ENCODE measurements at regions not wholly inside any gene's neighbourhood (a gene's known extent, or its start where the extent isn't known, plus 50 kb on each side); places are given as distances from the start of the nearest gene placed in this dataset.
A peak's percentile ranks its signal among the peaks of the same experiment; 100 is the strongest.

GRCh38 chr3:174441588-174442301, 417.4 kb upstream of the NAALADL2 start:
- peak overlapping the region; percentile 96 for H3K27ac ChIP-seq (ENCODE audit: low read depth, low read length)
- peaks cover 0 to 18% (median 12%) of the 10 kb centered on the region in 3 donors for H3K4me1 ChIP-seq (ENCODE audit: control insufficient read depth in 3 of 3, insufficient read depth in 3 of 3, low read length in 3 of 3)
- no peaks in the 10 kb centered on the region for H3K27me3 ChIP-seq (ENCODE audit: control insufficient read depth in 3 of 3, insufficient read depth in 3 of 3, low read length in 3 of 3)
- H3K4me3 ChIP-seq (ENCODE audit: low read length in 3 of 3) = peak overlapping the region; percentile 81 to 91 (median 85)
- H3K9ac ChIP-seq (ENCODE audit: low read depth in 1 of 3, low read length in 3 of 3) = peak overlapping the region; percentile 87 to 93 (median 88)
- H3K9me3 ChIP-seq (ENCODE audit: control insufficient read depth in 3 of 3, low read length in 3 of 3) = no peaks in the 10 kb centered on the region
- H3K36me3 ChIP-seq (ENCODE audit: control insufficient read depth in 3 of 3, insufficient read depth in 3 of 3, low read length in 3 of 3) = no peaks in the 10 kb centered on the region

DNA sequence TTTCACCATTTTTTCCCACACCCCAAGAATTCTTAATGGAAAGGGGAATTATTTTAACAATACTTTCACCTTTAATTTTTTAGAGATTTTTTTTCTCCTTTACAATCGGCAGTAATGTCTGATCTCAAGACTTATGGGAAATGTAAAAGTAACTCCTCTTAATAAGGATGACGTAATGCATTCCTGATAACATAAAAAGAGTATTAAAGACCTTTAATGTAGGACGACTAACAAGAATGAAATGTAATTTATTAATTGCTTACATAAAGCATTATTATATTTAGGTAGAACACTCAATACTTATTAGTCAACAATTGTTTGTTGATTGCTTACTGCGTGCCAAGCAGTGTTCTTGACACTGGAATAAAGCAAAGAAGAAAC, 416.8 kb upstream of the NAALADL2 start:
- peak overlapping the region; percentile 81 to 91 (median 85) for H3K4me3 ChIP-seq (ENCODE audit: low read length in 3 of 3)

GRCh38 chr3:174444391-174444790, 414.7 kb upstream of the NAALADL2 start:
- peak overlapping the region in 2 of 3 donors; percentile 4 to 16 for H3K9ac ChIP-seq (ENCODE audit: low read depth in 1 of 3, low read length in 3 of 3)
- H3K27ac ChIP-seq (ENCODE audit: low read depth, low read length) = no peak overlapping the region
- no peaks in the 10 kb centered on the region for H3K36me3 ChIP-seq (ENCODE audit: control insufficient read depth in 3 of 3, insufficient read depth in 3 of 3, low read length in 3 of 3)
- peaks cover 0 to 5% (median 0%) of the 10 kb centered on the region in 3 donors for H3K9me3 ChIP-seq (ENCODE audit: control insufficient read depth in 3 of 3, low read length in 3 of 3)
- peaks cover 0 to 18% (median 10%) of the 10 kb centered on the region in 3 donors for H3K4me1 ChIP-seq (ENCODE audit: control insufficient read depth in 3 of 3, insufficient read depth in 3 of 3, low read length in 3 of 3)
- H3K4me3 ChIP-seq (ENCODE audit: low read length in 3 of 3) = peak overlapping the region in 2 of 3 donors; percentile 37 to 44
- no peaks in the 10 kb centered on the region for H3K27me3 ChIP-seq (ENCODE audit: control insufficient read depth in 3 of 3, insufficient read depth in 3 of 3, low read length in 3 of 3)

More for the DNA sequence above, 416.8 kb upstream of the NAALADL2 start:
- H3K9me3 ChIP-seq (ENCODE audit: control insufficient read depth in 3 of 3, low read length in 3 of 3) = no peaks in the 10 kb centered on the region
- H3K36me3 ChIP-seq (ENCODE audit: control insufficient read depth in 3 of 3, insufficient read depth in 3 of 3, low read length in 3 of 3) = no peaks in the 10 kb centered on the region
- H3K9ac ChIP-seq (ENCODE audit: low read depth in 1 of 3, low read length in 3 of 3) = peak overlapping the region; percentile 87 to 93 (median 88)
- no peaks in the 10 kb centered on the region for H3K27me3 ChIP-seq (ENCODE audit: control insufficient read depth in 3 of 3, insufficient read depth in 3 of 3, low read length in 3 of 3)
- H3K27ac ChIP-seq (ENCODE audit: low read depth, low read length) = peak overlapping the region; percentile 96
- H3K4me1 ChIP-seq (ENCODE audit: control insufficient read depth in 3 of 3, insufficient read depth in 3 of 3, low read length in 3 of 3) = peaks cover 0 to 18% (median 12%) of the 10 kb centered on the region in 3 donors

DNA sequence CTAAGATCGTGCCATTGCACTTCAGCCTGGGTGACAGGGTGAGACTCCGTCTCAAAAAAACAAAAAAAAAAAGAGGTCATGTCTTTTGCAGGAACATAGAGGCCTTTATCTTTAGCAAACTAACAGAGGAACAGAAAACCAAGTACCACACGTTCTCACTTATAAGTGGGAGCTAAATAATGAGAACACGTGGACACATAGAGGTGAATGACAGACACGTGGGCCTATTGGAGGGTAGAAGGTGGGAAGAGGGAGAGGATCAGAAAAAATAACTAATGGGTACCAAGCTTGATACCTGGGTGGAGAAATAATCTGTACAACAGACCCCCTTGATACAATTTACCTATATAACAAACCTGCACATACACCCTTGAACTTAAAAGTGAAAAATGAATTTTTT, 401.4 kb upstream of the NAALADL2 start:
- no peaks in the 10 kb centered on the region for H3K4me1 ChIP-seq (ENCODE audit: control insufficient read depth in 3 of 3, insufficient read depth in 3 of 3, low read length in 3 of 3)
- no peak overlapping the region for H3K9ac ChIP-seq (ENCODE audit: low read depth in 1 of 3, low read length in 3 of 3)
- H3K27ac ChIP-seq (ENCODE audit: low read depth, low read length) = no peak overlapping the region
- H3K36me3 ChIP-seq (ENCODE audit: control insufficient read depth in 3 of 3, insufficient read depth in 3 of 3, low read length in 3 of 3) = no peaks in the 10 kb centered on the region
- no peaks in the 10 kb centered on the region for H3K27me3 ChIP-seq (ENCODE audit: control insufficient read depth in 3 of 3, insufficient read depth in 3 of 3, low read length in 3 of 3)
- H3K9me3 ChIP-seq (ENCODE audit: control insufficient read depth in 3 of 3, low read length in 3 of 3) = no peaks in the 10 kb centered on the region
- no peak overlapping the region for H3K4me3 ChIP-seq (ENCODE audit: low read length in 3 of 3)

DNA sequence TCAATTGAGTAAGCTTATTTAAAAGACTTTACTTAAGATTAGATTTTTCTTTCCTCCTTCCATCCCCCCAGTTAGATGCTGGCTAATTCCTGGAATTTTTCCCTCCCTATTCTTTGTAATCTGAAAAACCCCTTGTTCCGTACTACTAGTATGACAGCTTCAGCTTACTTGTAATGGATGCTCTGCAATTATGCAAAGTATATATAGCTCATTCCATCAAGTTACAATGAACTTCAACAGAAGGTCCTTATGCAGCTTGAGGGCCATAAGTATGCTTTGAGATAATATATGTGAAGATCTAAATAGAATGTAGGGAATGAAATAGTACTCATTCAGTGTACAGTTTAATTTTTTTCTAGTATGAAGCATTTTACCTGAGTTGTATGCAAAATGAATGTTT, 398.3 kb upstream of the NAALADL2 start:
- Histone ChIP-seq H3K36me3 (ENCODE audit: control insufficient read depth in 3 of 3, insufficient read depth in 3 of 3, low read length in 3 of 3) (no peaks in the 10 kb centered on the region), H3K9me3 (ENCODE audit: control insufficient read depth in 3 of 3, low read length in 3 of 3) (no peaks in the 10 kb centered on the region), H3K9ac (ENCODE audit: low read depth in 1 of 3, low read length in 3 of 3) (no peak overlapping the region), H3K27ac (ENCODE audit: low read depth, low read length) (no peak overlapping the region), H3K27me3 (ENCODE audit: control insufficient read depth in 3 of 3, insufficient read depth in 3 of 3, low read length in 3 of 3) (no peaks in the 10 kb centered on the region), H3K4me1 (ENCODE audit: control insufficient read depth in 3 of 3, insufficient read depth in 3 of 3, low read length in 3 of 3) (no peaks in the 10 kb centered on the region), H3K4me3 (ENCODE audit: low read length in 3 of 3) (no peak overlapping the region)

- Histone ChIP-seq H3K27ac (ENCODE audit: low read depth, low read length) (no peak overlapping the region), H3K9ac (ENCODE audit: low read depth in 1 of 3, low read length in 3 of 3) (no peak overlapping the region), H3K4me3 (ENCODE audit: low read length in 3 of 3) (no peak overlapping the region), H3K9me3 (ENCODE audit: control insufficient read depth in 3 of 3, low read length in 3 of 3) (no peaks in the 10 kb centered on the region), H3K36me3 (ENCODE audit: control insufficient read depth in 3 of 3, insufficient read depth in 3 of 3, low read length in 3 of 3) (no peaks in the 10 kb centered on the region), H3K27me3 (ENCODE audit: control insufficient read depth in 3 of 3, insufficient read depth in 3 of 3, low read length in 3 of 3) (no peaks in the 10 kb centered on the region), H3K4me1 (ENCODE audit: control insufficient read depth in 3 of 3, insufficient read depth in 3 of 3, low read length in 3 of 3) (no peaks in the 10 kb centered on the region)
Measured at GRCh38 chr3:174462916-174463315, 396.2 kb upstream of the NAALADL2 start.

DNA sequence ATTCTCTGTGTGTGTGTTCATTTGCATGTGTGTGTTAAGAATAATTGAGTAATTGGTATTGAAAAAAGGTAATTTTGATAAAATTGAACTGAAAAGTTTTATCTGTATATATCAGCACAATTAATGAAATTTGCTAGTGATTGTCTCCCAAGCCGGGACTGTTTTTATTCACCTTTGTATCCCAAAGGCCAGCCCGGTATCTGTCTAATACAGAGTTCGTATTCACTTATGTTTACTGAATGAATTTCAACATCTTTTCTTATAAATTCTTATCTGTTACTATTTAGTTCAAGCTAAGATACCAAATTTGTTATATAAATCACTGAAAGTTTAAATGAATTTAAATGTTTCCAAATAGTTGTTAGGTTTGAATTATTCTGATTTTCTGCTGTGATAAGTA, 394.0 kb upstream of the NAALADL2 start:
- H3K4me3 ChIP-seq (ENCODE audit: low read length in 3 of 3) = no peak overlapping the region
- no peaks in the 10 kb centered on the region for H3K27me3 ChIP-seq (ENCODE audit: control insufficient read depth in 3 of 3, insufficient read depth in 3 of 3, low read length in 3 of 3)
- no peaks in the 10 kb centered on the region for H3K9me3 ChIP-seq (ENCODE audit: control insufficient read depth in 3 of 3, low read length in 3 of 3)
- H3K4me1 ChIP-seq (ENCODE audit: control insufficient read depth in 3 of 3, insufficient read depth in 3 of 3, low read length in 3 of 3) = no peaks in the 10 kb centered on the region
- H3K36me3 ChIP-seq (ENCODE audit: control insufficient read depth in 3 of 3, insufficient read depth in 3 of 3, low read length in 3 of 3) = no peaks in the 10 kb centered on the region
- H3K27ac ChIP-seq (ENCODE audit: low read depth, low read length) = no peak overlapping the region
- no peak overlapping the region for H3K9ac ChIP-seq (ENCODE audit: low read depth in 1 of 3, low read length in 3 of 3)

GRCh38 chr3:174466471-174467054, 392.6 kb upstream of the NAALADL2 start:
- Histone ChIP-seq H3K36me3 (ENCODE audit: control insufficient read depth in 3 of 3, insufficient read depth in 3 of 3, low read length in 3 of 3) (no peaks in the 10 kb centered on the region), H3K27me3 (ENCODE audit: control insufficient read depth in 3 of 3, insufficient read depth in 3 of 3, low read length in 3 of 3) (no peaks in the 10 kb centered on the region), H3K4me1 (ENCODE audit: control insufficient read depth in 3 of 3, insufficient read depth in 3 of 3, low read length in 3 of 3) (no peaks in the 10 kb centered on the region), H3K9me3 (ENCODE audit: control insufficient read depth in 3 of 3, low read length in 3 of 3) (no peaks in the 10 kb centered on the region), H3K4me3 (ENCODE audit: low read length in 3 of 3) (no peak overlapping the region), H3K27ac (ENCODE audit: low read depth, low read length) (no peak overlapping the region), H3K9ac (ENCODE audit: low read depth in 1 of 3, low read length in 3 of 3) (no peak overlapping the region)

- no peak overlapping the region for H3K27ac ChIP-seq (ENCODE audit: low read depth, low read length)
- no peaks in the 10 kb centered on the region for H3K36me3 ChIP-seq (ENCODE audit: control insufficient read depth in 3 of 3, insufficient read depth in 3 of 3, low read length in 3 of 3)
- H3K9ac ChIP-seq (ENCODE audit: low read depth in 1 of 3, low read length in 3 of 3) = no peak overlapping the region
- H3K4me1 ChIP-seq (ENCODE audit: control insufficient read depth in 3 of 3, insufficient read depth in 3 of 3, low read length in 3 of 3) = no peaks in the 10 kb centered on the region
- no peak overlapping the region for H3K4me3 ChIP-seq (ENCODE audit: low read length in 3 of 3)
- no peaks in the 10 kb centered on the region for H3K9me3 ChIP-seq (ENCODE audit: control insufficient read depth in 3 of 3, low read length in 3 of 3)
- H3K27me3 ChIP-seq (ENCODE audit: control insufficient read depth in 3 of 3, insufficient read depth in 3 of 3, low read length in 3 of 3) = no peaks in the 10 kb centered on the region
Measured at GRCh38 chr3:174477491-174477890, 381.6 kb upstream of the NAALADL2 start.

DNA sequence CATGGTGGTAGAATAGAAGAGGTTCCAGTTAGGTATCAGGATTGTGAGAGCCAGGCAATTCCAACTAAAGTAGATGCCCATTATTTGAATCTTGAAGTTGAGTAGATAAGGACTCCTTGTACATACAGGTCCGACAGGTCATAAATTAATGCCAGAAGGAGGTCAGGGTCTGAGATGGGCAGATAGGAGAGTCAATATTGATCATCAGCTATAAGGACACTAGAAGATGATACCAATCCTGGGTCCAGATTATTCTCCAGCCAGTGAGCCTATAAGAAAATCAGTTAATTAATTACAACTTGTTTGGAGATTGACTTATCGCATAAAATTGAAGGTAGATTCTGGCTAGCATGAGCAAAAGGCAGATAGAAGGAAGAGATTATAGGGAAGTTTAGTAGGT, 378.4 kb upstream of the NAALADL2 start:
- H3K4me1 ChIP-seq (ENCODE audit: control insufficient read depth in 3 of 3, insufficient read depth in 3 of 3, low read length in 3 of 3) = no peaks in the 10 kb centered on the region
- H3K36me3 ChIP-seq (ENCODE audit: control insufficient read depth in 3 of 3, insufficient read depth in 3 of 3, low read length in 3 of 3) = no peaks in the 10 kb centered on the region
- H3K9me3 ChIP-seq (ENCODE audit: control insufficient read depth in 3 of 3, low read length in 3 of 3) = no peaks in the 10 kb centered on the region
- H3K9ac ChIP-seq (ENCODE audit: low read depth in 1 of 3, low read length in 3 of 3) = no peak overlapping the region
- no peak overlapping the region for H3K4me3 ChIP-seq (ENCODE audit: low read length in 3 of 3)
- no peak overlapping the region for H3K27ac ChIP-seq (ENCODE audit: low read depth, low read length)
- H3K27me3 ChIP-seq (ENCODE audit: control insufficient read depth in 3 of 3, insufficient read depth in 3 of 3, low read length in 3 of 3) = no peaks in the 10 kb centered on the region
